CD4-positive, alpha-beta T cell (primary cell): ENCODE measurements at regions not wholly inside any gene's neighbourhood (a gene's known extent, or its start where the extent isn't known, plus 50 kb on each side); places are given as distances from the start of the nearest gene placed in this dataset.

Experiments used
- ATAC-seq: fragments of 200-7000 bp; cut with Tn5 transposase; one replicate; pipeline ENCODE4 v1.10.0; 2022; ENCODE audit warnings: mild to moderate bottlenecking; ENCODE audit not compliant: poor library complexity
- CTCF ChIA-PET: fragments of 350-600 bp; sonication (Branson Sonifier 250); formaldehyde crosslinking; loops from one replicate; lab custom pipeline; 2021; ENCODE audit warnings: antibody characterized with exemption, inconsistent platforms; lab: Charles Lee
- POLR2A ChIA-PET: fragments of 350-600 bp; sonication (Branson Sonifier 250); formaldehyde crosslinking; loops from one replicate; lab custom pipeline; 2021; ENCODE audit warnings: antibody characterized with exemption, inconsistent platforms; lab: Charles Lee
- DNase-seq, 14 experiments: peaks; one replicate each; pipeline ENCODE4 v3.0.0-alpha.2; 2013 to 2020; ENCODE audit warnings: mixed read lengths in 2 of 14
- H3K27ac ChIP-seq, 2 donors: one replicate each; pipeline versions ENCODE4 v1.5.1 to v1.7.0; 2013; ENCODE audit warnings: low read length in 2 of 2, low read depth in 1 of 2, mild to moderate bottlenecking in 1 of 2
- H3K27me3 ChIP-seq, 2 experiments: 1 replicate in 1 of 2; 2 replicates in 1 of 2; pipeline versions ENCODE4 v1.6.1 to v1.7.0; 2013; ENCODE audit warnings: low read length in 2 of 2, control low read depth in 1 of 2, mild to moderate bottlenecking in 1 of 2, moderate library complexity in 1 of 2; ENCODE audit not compliant: insufficient read depth in 2 of 2, control insufficient read depth in 1 of 2
- H3K36me3 ChIP-seq: one replicate; pipeline ENCODE4 v1.6.1; 2013; ENCODE audit warnings: low read length, control low read depth; ENCODE audit not compliant: insufficient read depth
- H3K4me1 ChIP-seq: one replicate; pipeline ENCODE4 v1.6.1; 2013; ENCODE audit warnings: low read length, control low read depth; ENCODE audit not compliant: insufficient read depth
- H3K4me3 ChIP-seq: one replicate; pipeline ENCODE4 v1.5.1; 2013; ENCODE audit warnings: mild to moderate bottlenecking, low read length, moderate library complexity
- H3K9me3 ChIP-seq, 2 experiments: 1 replicate in 1 of 2; 2 replicates in 1 of 2; pipeline versions ENCODE4 v1.6.1 to v1.7.0; 2013; ENCODE audit warnings: low read length in 2 of 2, mild to moderate bottlenecking in 2 of 2, control low read depth in 1 of 2, moderate library complexity in 1 of 2; ENCODE audit not compliant: control insufficient read depth in 1 of 2, insufficient read depth in 1 of 2
- H3K27ac Mint-ChIP-seq: one replicate; pipeline ENCODE4 v1.8.0; 2020; ENCODE audit warnings: mixed read lengths
- H3K27me3 Mint-ChIP-seq: one replicate; pipeline ENCODE4 v1.8.0; 2021; ENCODE audit warnings: mixed read lengths
- H3K36me3 Mint-ChIP-seq: one replicate; pipeline ENCODE4 v1.8.0; 2021; ENCODE audit warnings: low read depth, mixed read lengths
- H3K4me1 Mint-ChIP-seq: one replicate; pipeline ENCODE4 v1.8.0; 2021; ENCODE audit warnings: low read depth, mixed read lengths
- H3K4me3 Mint-ChIP-seq: one replicate; pipeline ENCODE4 v1.8.0; 2020; ENCODE audit warnings: mild to moderate bottlenecking, mixed read lengths
- H3K9me3 Mint-ChIP-seq: one replicate; pipeline ENCODE4 v1.8.0; 2020; ENCODE audit warnings: mixed read lengths
- CTCF ChIP-seq: fragments of 200-600 bp; IDR thresholded peaks from one replicate; pipeline ENCODE4 v1.8.0; 2022; ENCODE audit warnings: antibody characterized with exemption, mild to moderate bottlenecking
- intact Hi-C, 2 experiments: fragments of 100-400 bp; cut with DNase I in 1 of 2; cut with micrococcal nuclease in 1 of 2; formaldehyde crosslinking; loops; one replicate each; pipeline versions ENCODE4 v1.15.1 to v1.9.0; 2023 to 2025; cut with DNase I, micrococcal nuclease

GRCh38 chr22:49487950-49488349 is 339.7 kb downstream of the BRD1 start:
- no peak for DNase-seq
- H3K27ac Mint-ChIP-seq = no peak overlapping the region
- H3K4me3 Mint-ChIP-seq = no peak overlapping the region
- no peak for TF ChIP-seq CTCF
- intact Hi-C loops = no loop called here
- H3K27ac ChIP-seq = no peak overlapping the region
- no peaks in the 10 kb centered on the region for H3K4me1 Mint-ChIP-seq
- no peaks in the 10 kb centered on the region for H3K9me3 ChIP-seq
- no peaks in the 10 kb centered on the region for H3K36me3 Mint-ChIP-seq
- no peaks in the 10 kb centered on the region for H3K36me3 ChIP-seq
- H3K4me3 ChIP-seq = no peak overlapping the region
- no peaks in the 10 kb centered on the region for H3K9me3 Mint-ChIP-seq
- CTCF ChIA-PET = no interaction called here
- H3K27me3 Mint-ChIP-seq = no peaks in the 10 kb centered on the region
- H3K27me3 ChIP-seq = no peaks in the 10 kb centered on the region
- POLR2A ChIA-PET = no interaction called here
- no peaks in the 10 kb centered on the region for H3K4me1 ChIP-seq
- ATAC-seq = no peak

DNA sequence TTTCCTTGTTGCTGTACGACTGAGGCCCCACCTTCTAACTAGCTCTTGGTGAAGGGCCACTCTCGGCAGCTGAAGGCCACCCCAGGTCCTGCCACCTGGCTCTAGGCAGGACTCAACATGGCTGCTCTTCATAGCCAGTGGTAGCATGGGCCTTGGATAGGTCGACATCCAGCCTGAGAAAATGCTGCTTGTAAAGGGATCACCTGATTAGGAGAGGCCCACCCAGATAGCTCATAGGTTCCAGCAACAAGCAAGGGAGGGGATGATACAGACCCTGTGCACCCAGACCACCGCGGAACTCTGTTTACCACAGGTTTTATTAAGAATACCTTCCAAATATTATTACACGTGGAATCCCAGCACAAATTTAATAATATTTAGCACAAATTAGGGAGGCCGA is 341.4 kb downstream of the BRD1 start:
- Mint-ChIP-seq H3K36me3 (no peaks in the 10 kb centered on the region), H3K4me3 (no peak overlapping the region), H3K27ac (no peak overlapping the region), H3K9me3 (no peaks in the 10 kb centered on the region), H3K4me1 (no peaks in the 10 kb centered on the region), H3K27me3 (no peaks in the 10 kb centered on the region)
- H3K4me1 ChIP-seq = no peaks in the 10 kb centered on the region
- ChIA-PET CTCF (no interaction called here), POLR2A (no interaction called here)
- no peak overlapping the region for H3K4me3 ChIP-seq
- intact Hi-C loops = no loop called here
- ATAC-seq = no peak
- H3K36me3 ChIP-seq = no peaks in the 10 kb centered on the region
- H3K9me3 ChIP-seq = no peaks in the 10 kb centered on the region
- no peak for DNase-seq
- no peak overlapping the region for H3K27ac ChIP-seq
- TF ChIP-seq CTCF = no peak
- H3K27me3 ChIP-seq = peaks cover 0 to 2% of the 10 kb centered on the region in 2 experiments

DNA sequence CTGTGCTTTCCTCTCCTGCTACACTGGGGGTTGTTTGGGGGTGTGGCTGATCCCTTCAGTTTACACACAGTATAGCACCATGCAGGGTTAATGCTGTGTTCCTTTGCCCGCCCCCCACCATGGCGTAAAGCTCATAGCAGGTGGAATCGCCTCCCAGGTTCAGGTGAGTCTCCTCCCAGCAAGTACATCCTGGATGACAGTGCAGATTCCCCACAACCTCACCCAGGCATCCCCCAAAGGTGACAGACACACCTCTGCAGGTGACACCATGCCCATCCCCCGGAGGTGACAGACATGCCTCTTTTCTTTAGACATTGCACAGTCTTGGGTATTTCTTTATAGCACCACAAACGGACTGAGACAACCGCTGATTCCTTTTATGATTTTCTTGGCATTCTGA is 343.7 kb downstream of the BRD1 start:
- DNase-seq (no peak), ATAC-seq (no peak)
- POLR2A ChIA-PET = no interaction called here
- intact Hi-C loops = no loop called here
- no peak overlapping the region for H3K27ac ChIP-seq
- no peaks in the 10 kb centered on the region for H3K4me1 Mint-ChIP-seq
- H3K9me3 ChIP-seq = no peaks in the 10 kb centered on the region
- H3K36me3 ChIP-seq = no peaks in the 10 kb centered on the region
- no peaks in the 10 kb centered on the region for H3K27me3 Mint-ChIP-seq
- H3K4me1 ChIP-seq = no peaks in the 10 kb centered on the region
- H3K4me3 Mint-ChIP-seq = no peak overlapping the region
- no peak overlapping the region for H3K27ac Mint-ChIP-seq
- H3K36me3 Mint-ChIP-seq = no peaks in the 10 kb centered on the region
- H3K27me3 ChIP-seq = peaks cover 0 to 2% of the 10 kb centered on the region in 2 experiments
- TF ChIP-seq CTCF = no peak
- no peaks in the 10 kb centered on the region for H3K9me3 Mint-ChIP-seq
- CTCF ChIA-PET = no interaction called here
- H3K4me3 ChIP-seq = no peak overlapping the region
